HFFc6 (cell line): ENCODE measurements at regions not wholly inside any gene's neighbourhood (a gene's known extent, or its start where the extent isn't known, plus 50 kb on each side); places are given as distances from the start of the nearest gene placed in this dataset.

Source experiments
- DNase-seq: peaks from one replicate; pipeline ENCODE4 v3.0.0-alpha.2; 2018
- H3K27ac Mint-ChIP-seq: 2 replicates; pipeline ENCODE4 v1.8.0; 2020; ENCODE audit warnings: mild to moderate bottlenecking, mixed read lengths
- H3K27me3 Mint-ChIP-seq: 2 replicates; pipeline ENCODE4 v1.8.0; 2021; ENCODE audit warnings: mild to moderate bottlenecking, moderate library complexity, mixed read lengths; ENCODE audit not compliant: insufficient read depth
- H3K36me3 Mint-ChIP-seq: 2 replicates; pipeline ENCODE4 v1.8.0; 2021; ENCODE audit warnings: low read depth, mixed read lengths
- H3K4me1 Mint-ChIP-seq: 2 replicates; pipeline ENCODE4 v1.8.0; 2020; ENCODE audit warnings: low read depth, mixed read lengths
- H3K4me3 Mint-ChIP-seq: 2 replicates; pipeline ENCODE4 v1.8.0; 2020; ENCODE audit warnings: mild to moderate bottlenecking, moderate library complexity, mixed read lengths
- H3K9me3 Mint-ChIP-seq: 2 replicates; pipeline ENCODE4 v1.8.0; 2020; ENCODE audit warnings: mild to moderate bottlenecking, mixed read lengths
- CTCF ChIP-seq: fragments of 200-600 bp; sonication (generic); IDR thresholded peaks from 2 replicates; pipeline ENCODE4 v1.5.0; 2021; ENCODE audit warnings: antibody characterized with exemption, mild to moderate bottlenecking

- Mint-ChIP-seq H3K9me3 (no peaks in the 10 kb centered on the region), H3K36me3 (no peaks in the 10 kb centered on the region), H3K27ac (no peak overlapping the region), H3K27me3 (no peaks in the 10 kb centered on the region; the same call in 1 of the 2 replicates), H3K4me1 (peaks cover 7% of the 10 kb centered on the region), H3K4me3 (no peak overlapping the region)
- no peak for DNase-seq
- no peak for TF ChIP-seq CTCF
Measured at GRCh38 chr3:23002836-23003732, 200.0 kb upstream of the UBE2E2 start.

- H3K36me3 Mint-ChIP-seq: no peaks in the 10 kb centered on the region
- no peak for TF ChIP-seq CTCF
- peaks cover 7% of the 10 kb centered on the region for H3K4me1 Mint-ChIP-seq
- no peaks in the 10 kb centered on the region; the same call in 1 of the 2 replicates for H3K27me3 Mint-ChIP-seq
- no peak for DNase-seq
- H3K27ac Mint-ChIP-seq: no peak overlapping the region
- H3K4me3 Mint-ChIP-seq: no peak overlapping the region
- H3K9me3 Mint-ChIP-seq: no peaks in the 10 kb centered on the region
Measured at GRCh38 chr3:23003733-23004046, 199.4 kb upstream of the UBE2E2 start.

DNA sequence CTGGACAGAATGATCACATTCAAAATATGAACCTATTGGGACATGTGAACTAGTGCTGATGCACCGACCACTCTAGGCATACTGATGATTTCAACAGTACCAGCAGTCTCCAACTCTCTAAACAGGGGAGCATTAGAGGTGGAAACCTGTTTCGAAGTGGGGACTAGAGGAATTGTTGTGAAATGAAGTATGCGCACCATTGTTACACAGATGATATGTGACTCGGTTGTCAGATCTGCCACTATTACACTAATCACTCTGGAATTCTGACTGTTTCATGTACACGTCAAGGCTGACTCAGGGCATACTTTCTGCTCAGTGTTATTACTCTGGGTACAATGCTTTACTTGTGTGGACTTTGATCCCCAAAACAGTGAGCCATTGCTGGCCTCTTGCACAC lies 198.2 kb upstream of the UBE2E2 start:
- no peak overlapping the region for H3K4me3 Mint-ChIP-seq
- no peaks in the 10 kb centered on the region for H3K9me3 Mint-ChIP-seq
- DNase-seq: peak; percentile 21
- no peak for TF ChIP-seq CTCF
- peaks cover 7% of the 10 kb centered on the region for H3K4me1 Mint-ChIP-seq
- no peaks in the 10 kb centered on the region for H3K36me3 Mint-ChIP-seq
- no peak overlapping the region for H3K27ac Mint-ChIP-seq
- H3K27me3 Mint-ChIP-seq: no peaks in the 10 kb centered on the region

- Mint-ChIP-seq H3K27me3 (peaks cover 8% of the 10 kb centered on the region), H3K36me3 (no peaks in the 10 kb centered on the region), H3K4me3 (no peak overlapping the region), H3K27ac (no peak overlapping the region), H3K4me1 (peaks cover 9% of the 10 kb centered on the region), H3K9me3 (no peaks in the 10 kb centered on the region)
- TF ChIP-seq CTCF: no peak
- peak; percentile 3 for DNase-seq
Measured at GRCh38 chr3:23017801-23018200, 185.3 kb upstream of the UBE2E2 start.

- no peak for DNase-seq
- Mint-ChIP-seq H3K9me3 (no peaks in the 10 kb centered on the region), H3K27ac (no peak overlapping the region), H3K27me3 (peaks cover 8% of the 10 kb centered on the region), H3K4me1 (peaks cover 9% of the 10 kb centered on the region), H3K4me3 (no peak overlapping the region), H3K36me3 (no peaks in the 10 kb centered on the region)
- TF ChIP-seq CTCF: no peak
Measured at GRCh38 chr3:23019596-23020300, 183.4 kb upstream of the UBE2E2 start.
